ENCODE measurements at regions not wholly inside any gene's neighbourhood (a gene's known extent, or its start where the extent isn't known, plus 50 kb on each side); places are given as distances from the start of the nearest gene placed in this dataset.

GRCh38 chr4:80145739-80146138, 51.6 kb upstream of the PRDM8 start:
- no peak for DNase-seq

GRCh38 chr4:80144676-80145470, 52.4 kb upstream of the PRDM8 start:
- peak in 2 of 58 donors; percentile 0 to 1 for DNase-seq

- DNase-seq = no peak
These were observed 54.0 kb upstream of the PRDM8 start for GRCh38 chr4:80143307-80143679.

GRCh38 chr4:80142394-80143306, 54.7 kb upstream of the PRDM8 start:
- DNase-seq = no peak

GRCh38 chr4:80141543-80141942, 55.8 kb upstream of the PRDM8 start:
- DNase-seq = no peak

GRCh38 chr4:80140194-80140593, 57.1 kb upstream of the PRDM8 start:
- no peak for DNase-seq

GRCh38 chr4:80139671-80140070, 57.6 kb upstream of the PRDM8 start:
- DNase-seq = no peak

- DNase-seq = no peak
These were observed 58.5 kb upstream of the PRDM8 start for GRCh38 chr4:80138551-80139538.

- DNase-seq = no peak
These were observed 59.7 kb upstream of the PRDM8 start for GRCh38 chr4:80137631-80138030.

GRCh38 chr4:80136270-80136669, 61.0 kb upstream of the PRDM8 start:
- no peak for DNase-seq

GRCh38 chr4:80135702-80136058, 61.6 kb upstream of the PRDM8 start:
- DNase-seq = no peak

GRCh38 chr4:80134936-80135701, 62.1 kb upstream of the ANTXR2 start:
- peak in 15 of 58 donors; percentile 0 to 26 (median 9) for DNase-seq

GRCh38 chr4:80133240-80133783, 60.3 kb upstream of the ANTXR2 start:
- DNase-seq = no peak

- no peak for DNase-seq
These were observed 56.8 kb upstream of the ANTXR2 start for GRCh38 chr4:80129785-80130184.

GRCh38 chr4:80128941-80129340, 55.9 kb upstream of the ANTXR2 start:
- DNase-seq = no peak

GRCh38 chr4:80127870-80128419, 54.9 kb upstream of the ANTXR2 start:
- no peak for DNase-seq

GRCh38 chr4:80126435-80126834, 53.4 kb upstream of the ANTXR2 start:
- no peak for DNase-seq

GRCh38 chr4:80125252-80126177, 52.5 kb upstream of the ANTXR2 start:
- DNase-seq = no peak

Measured in anterior cingulate cortex (tissue), 58 donors.